ENCODE measurements at regions not wholly inside any gene's neighbourhood (a gene's known extent, or its start where the extent isn't known, plus 50 kb on each side); places are given as distances from the start of the nearest gene placed in this dataset.
"Not testable (repeated sequence)": the region's sequence is repeated elsewhere in the genome, so short reads cannot be mapped to it uniquely, and the experiment has no call there.

GRCh38 chr4:162841753-162842152, 324.9 kb downstream of the NAF1 start:
- DNase-seq (ENCODE audit: low read depth), result no peak

DNA sequence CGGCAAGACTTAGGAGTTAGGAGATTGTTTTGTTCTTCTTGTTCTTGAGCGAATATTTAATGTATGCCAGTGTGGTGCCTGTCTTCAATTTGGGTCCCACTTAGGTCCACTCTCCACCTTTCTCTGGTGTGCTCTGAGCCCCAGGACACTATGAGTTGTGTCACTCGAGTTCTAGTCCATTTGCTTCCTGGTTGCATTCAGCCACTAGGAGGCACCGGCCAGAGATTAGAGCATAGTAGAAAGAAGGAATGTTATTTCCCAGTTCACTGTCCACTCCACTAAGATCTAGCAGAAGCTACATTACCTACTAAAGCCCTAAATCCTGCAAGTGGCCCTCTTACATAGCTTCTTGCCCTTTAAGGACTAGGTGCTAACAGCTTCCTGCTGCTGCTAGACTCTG, 326.9 kb downstream of the NAF1 start:
- no peak for DNase-seq (ENCODE audit: low read depth)

DNA sequence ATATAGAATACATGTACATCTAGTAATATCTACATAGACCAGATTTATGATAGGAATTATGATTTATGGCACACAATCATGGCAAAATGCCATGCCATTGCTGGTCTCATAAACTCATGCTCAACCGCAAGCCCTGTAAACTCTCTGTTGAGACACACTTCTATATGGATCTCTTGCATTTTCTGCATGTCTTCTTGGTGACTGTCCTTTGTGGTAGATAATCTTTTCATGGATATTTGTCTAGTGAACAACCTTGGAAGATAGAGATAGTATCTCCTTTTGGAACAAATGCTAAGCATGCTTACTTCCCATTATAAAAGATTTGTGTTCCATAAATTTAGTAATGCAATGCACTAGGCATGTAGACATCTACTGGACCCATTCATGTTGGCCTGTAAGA, 328.0 kb downstream of the NAF1 start:
- no peak for DNase-seq (ENCODE audit: low read depth)

DNA sequence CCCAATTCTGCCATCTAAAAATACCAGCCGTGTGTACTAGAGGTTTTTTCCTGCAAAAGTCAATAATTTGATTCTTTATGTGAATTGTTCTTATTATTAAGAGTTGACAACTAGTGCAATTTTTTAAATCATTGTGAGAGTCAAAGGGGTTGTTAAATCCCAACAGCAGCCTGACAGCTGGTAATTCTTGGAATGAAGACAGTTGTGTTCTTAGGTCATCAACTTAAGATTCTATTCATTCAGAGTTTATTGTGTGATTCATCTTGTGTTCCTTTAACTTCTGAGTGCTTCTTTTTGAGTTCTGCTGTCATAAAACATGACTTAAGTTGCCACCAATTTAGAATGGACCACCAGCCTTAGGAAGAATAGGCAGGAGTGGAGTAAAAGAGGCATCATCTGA, 329.0 kb downstream of the NAF1 start:
- DNase-seq (ENCODE audit: low read depth), result no peak

GRCh38 chr4:162837241-162837640, 329.4 kb downstream of the NAF1 start:
- DNase-seq (ENCODE audit: low read depth), result no peak

DNA sequence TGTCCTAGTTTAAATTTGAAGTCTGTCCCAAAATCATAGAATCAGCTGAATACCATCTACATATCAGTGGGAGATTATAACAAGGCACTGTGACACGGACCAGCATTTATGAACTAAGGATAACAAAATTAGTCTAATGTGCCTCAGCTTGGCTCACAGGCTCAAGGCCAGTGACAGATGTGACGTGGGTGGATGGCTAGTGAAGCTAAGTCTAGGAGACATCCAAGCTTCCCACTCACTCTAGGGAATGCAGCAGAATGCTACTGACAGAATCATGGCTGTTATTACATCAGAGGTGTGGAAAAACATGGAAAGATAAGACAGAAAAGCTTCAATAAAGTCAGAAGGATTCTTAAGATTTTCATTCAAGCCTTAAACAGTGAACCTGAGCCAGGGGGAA, 329.9 kb downstream of the NAF1 start:
- no peak for DNase-seq (ENCODE audit: low read depth)

DNA sequence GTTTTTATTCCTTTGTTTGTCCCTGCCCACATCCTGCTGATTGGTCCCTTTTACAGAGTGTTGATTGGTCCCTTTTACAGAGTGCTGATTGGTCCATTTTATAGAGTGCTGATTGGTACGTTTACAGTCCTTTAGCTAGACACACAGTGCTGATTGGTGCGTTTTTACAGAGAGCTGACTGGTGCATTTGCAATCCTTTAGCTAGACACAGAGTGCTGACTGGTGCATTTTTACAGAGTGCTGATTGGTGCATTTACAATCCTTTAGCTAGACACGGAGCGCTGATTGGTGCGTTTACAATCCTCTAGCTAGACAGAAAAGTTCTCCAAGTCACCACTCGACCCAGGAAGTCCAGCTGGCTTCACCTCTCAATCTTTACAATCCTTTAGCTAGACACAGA, 330.4 kb downstream of the NAF1 start:
- not testable (repeated sequence) for DNase-seq (ENCODE audit: low read depth)

DNA sequence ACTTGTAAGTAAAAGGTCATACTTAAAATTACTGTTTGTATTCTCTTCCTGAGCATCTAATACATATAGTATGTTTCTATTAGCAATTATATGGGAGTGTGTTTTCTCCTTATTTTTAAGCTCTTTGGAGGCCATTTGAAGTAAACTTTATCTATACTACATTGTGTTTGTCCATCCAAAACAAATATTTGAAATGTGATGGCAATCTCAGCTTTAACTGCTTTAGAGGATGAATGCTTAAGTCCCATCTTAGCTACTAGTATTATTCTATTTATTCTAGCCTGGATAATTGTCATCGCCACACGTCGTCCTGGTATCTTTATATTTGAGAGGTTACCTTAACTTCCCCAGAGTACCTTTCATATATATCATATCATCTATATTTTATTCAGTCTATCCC, 335.8 kb downstream of the NAF1 start:
- DNase-seq (ENCODE audit: low read depth), result no peak

- DNase-seq (ENCODE audit: low read depth), result not testable (repeated sequence)
These were observed 349.3 kb downstream of the NAF1 start for GRCh38 chr4:162817374-162817773.

- DNase-seq (ENCODE audit: low read depth), result no peak
These were observed 362.3 kb downstream of the NAF1 start for GRCh38 chr4:162804351-162804924.

DNA sequence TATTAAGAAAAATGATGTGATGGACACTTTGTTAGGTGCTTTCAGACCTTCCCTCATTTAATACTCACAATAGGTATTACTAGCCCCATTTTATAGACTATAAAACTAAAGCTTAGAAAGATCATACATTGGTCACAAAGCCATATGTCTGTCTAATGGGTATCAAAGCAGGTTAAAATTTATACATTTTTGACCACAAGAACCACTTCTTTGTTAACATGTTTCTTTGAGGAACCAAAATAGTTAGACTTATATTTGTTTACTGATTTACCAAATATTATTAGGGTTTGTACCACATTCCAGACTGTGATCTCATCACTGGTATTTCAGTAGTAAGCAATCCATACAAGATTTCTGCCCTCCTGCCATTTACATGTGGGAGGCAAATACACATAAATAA, 363.3 kb downstream of the NAF1 start:
- DNase-seq (ENCODE audit: low read depth), result peak; percentile 2

DNA sequence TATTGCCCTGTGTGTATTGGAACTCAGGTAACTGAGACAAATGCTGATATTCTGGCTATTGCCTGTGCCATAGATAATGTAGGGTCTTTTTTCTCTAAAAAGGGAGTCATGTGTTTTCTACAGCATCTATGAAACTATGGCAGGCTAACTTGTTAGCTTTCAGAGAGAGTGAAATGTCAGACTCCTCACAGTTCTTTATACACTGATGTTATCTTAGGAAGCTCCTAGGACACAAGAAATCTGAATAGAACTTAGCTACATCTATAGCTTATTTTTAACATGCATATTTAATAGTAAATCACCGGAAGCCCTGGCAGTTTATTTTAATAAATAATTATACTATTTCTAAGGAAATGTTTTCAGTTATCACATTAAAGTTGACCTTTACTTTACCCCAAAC, 369.6 kb downstream of the NAF1 start:
- DNase-seq (ENCODE audit: low read depth), result no peak

DNA sequence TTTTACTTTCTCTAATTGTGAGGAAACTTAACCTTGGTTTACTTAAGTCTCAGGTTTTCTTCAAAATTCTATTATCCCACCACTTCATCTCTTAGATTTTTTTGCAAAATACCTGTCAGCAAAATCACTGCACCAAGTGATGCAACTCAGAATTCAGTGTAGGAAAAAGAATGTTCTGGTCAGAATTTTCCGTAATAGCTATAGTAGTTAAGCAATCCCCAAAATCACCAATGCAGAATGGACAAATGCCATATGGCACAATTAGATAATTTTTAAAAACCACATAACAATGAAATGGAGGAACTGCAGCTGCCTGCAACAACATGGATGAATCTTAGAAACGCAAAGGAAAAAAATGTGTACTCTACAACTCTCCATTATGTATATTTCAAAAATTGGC, 373.1 kb downstream of the NAF1 start:
- DNase-seq (ENCODE audit: low read depth), result peak; percentile 4

GRCh38 chr4:162793004-162793403, 373.7 kb downstream of the NAF1 start:
- DNase-seq (ENCODE audit: low read depth), result no peak

- DNase-seq (ENCODE audit: low read depth), result peak; percentile 76
These were observed 375.5 kb downstream of the NAF1 start for GRCh38 chr4:162791226-162791625.

- no peak for DNase-seq (ENCODE audit: low read depth)
These were observed 379.6 kb downstream of the NAF1 start for GRCh38 chr4:162787120-162787519.

GRCh38 chr4:162782778-162783525, 383.7 kb downstream of the NAF1 start:
- peak; percentile 2 for DNase-seq (ENCODE audit: low read depth)

- DNase-seq (ENCODE audit: low read depth), result no peak
These were observed 384.5 kb downstream of the NAF1 start for GRCh38 chr4:162782096-162782777.

DNA sequence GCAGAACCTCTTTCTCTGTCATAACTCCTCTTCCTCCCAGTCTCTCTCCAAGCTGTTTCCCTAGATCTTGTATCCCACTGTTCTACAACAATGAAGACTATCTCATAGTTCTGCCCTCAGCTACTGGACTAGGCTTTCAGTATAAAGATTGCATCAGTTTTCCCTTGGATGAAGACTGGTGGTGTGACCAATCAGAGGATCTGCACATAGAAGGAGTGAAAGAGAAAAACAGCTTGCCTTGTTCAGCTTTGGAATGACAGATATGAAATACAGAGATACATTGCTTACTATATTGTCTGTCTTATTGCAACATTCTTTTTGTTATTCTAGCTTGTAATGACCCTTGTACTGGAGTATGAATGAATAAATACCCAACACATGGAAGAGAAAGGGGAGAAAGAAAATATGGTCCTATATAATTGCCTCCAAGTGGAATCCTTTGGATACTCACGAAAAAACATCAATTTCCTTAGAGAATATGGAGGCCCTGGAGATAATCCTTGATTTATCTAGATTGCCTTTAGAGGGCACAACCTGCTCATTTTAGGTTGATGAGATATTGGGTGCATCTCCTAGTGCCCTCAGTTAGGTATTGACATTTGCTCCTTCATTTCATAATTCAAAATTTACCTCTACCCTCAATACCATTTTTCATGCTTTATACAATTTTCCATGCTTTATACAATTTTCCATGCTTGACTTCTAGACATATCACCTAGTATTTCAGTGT, 395.8 kb downstream of the NAF1 start:
- no peak for DNase-seq (ENCODE audit: low read depth)

- DNase-seq (ENCODE audit: low read depth), result no peak
These were observed 399.6 kb downstream of the NAF1 start for GRCh38 chr4:162767083-162767482.

GRCh38 chr4:162761965-162762364, 404.7 kb downstream of the NAF1 start:
- DNase-seq (ENCODE audit: low read depth), result no peak

GRCh38 chr4:162740228-162740627, 426.5 kb downstream of the NAF1 start:
- not testable (repeated sequence) for DNase-seq (ENCODE audit: low read depth)

DNA sequence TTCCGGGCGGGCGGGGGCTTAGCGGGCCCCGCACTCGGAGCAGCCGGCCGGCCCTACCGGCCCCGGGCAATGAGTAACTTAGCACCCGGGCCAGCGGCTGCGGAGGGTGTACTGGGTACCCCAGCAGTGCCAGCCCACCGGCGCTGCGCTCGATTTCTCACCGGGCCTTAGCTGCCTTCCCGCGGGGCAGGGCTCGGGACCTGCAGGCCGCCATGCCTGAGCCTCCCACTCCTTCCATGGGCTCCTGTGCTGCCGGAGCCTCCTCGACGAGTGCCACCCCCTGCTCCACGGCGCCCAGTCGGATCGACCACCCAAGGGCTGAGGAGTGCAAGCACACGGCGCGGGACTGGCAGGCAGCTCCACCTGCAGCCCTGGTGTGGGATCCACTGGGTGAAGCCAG, 427.1 kb downstream of the NAF1 start:
- DNase-seq (ENCODE audit: low read depth), result not testable (repeated sequence)
